H9 (cell line): ENCODE measurements at regions not wholly inside any gene's neighbourhood (a gene's known extent, or its start where the extent isn't known, plus 50 kb on each side); places are given as distances from the start of the nearest gene placed in this dataset.

Experiments used
- DNase-seq: peaks from one replicate; pipeline ENCODE4 v3.0.0-alpha.2; 2017
- H2AFZ ChIP-seq: one replicate; pipeline ENCODE4 v1.6.1; 2013; ENCODE audit warnings: mild to moderate bottlenecking, low read length, control low read depth, moderate library complexity
- H2AK5ac ChIP-seq: 2 replicates; pipeline ENCODE4 v1.6.1; 2013; ENCODE audit warnings: low read length, control low read depth, mixed read lengths; ENCODE audit not compliant: insufficient read length
- H2BK120ac ChIP-seq: one replicate; pipeline ENCODE4 v1.6.1; 2013; ENCODE audit warnings: low read depth, mild to moderate bottlenecking, low read length, control low read depth, inconsistent platforms; ENCODE audit not compliant: poor library complexity, severe bottlenecking
- H2BK12ac ChIP-seq: 2 replicates; pipeline ENCODE4 v1.6.1; 2013; ENCODE audit warnings: low read length, control low read depth, mixed read lengths, low read depth; ENCODE audit not compliant: insufficient read length
- H2BK15ac ChIP-seq: 2 replicates; pipeline ENCODE4 v1.6.1; 2013; ENCODE audit warnings: low read depth, low read length, control low read depth
- H2BK20ac ChIP-seq: one replicate; pipeline ENCODE4 v1.6.1; 2013; ENCODE audit warnings: low read depth, mild to moderate bottlenecking, low read length, control low read depth, inconsistent platforms; ENCODE audit not compliant: poor library complexity, severe bottlenecking
- H2BK5ac ChIP-seq: 2 replicates; pipeline ENCODE4 v1.6.1; 2013; ENCODE audit warnings: low read length, control low read depth, mixed read lengths; ENCODE audit not compliant: insufficient read length
- H3K14ac ChIP-seq: 2 replicates; pipeline ENCODE4 v1.6.1; 2013; ENCODE audit warnings: low read length, control low read depth; ENCODE audit not compliant: insufficient read depth
- H3K18ac ChIP-seq: 2 replicates; pipeline ENCODE4 v1.6.1; 2013; ENCODE audit warnings: low read depth, mild to moderate bottlenecking, mixed read lengths, low read length, control low read depth; ENCODE audit not compliant: insufficient read length
- H3K23ac ChIP-seq: 2 replicates; pipeline ENCODE4 v1.6.1; 2013; ENCODE audit warnings: low read length, control low read depth, mixed read lengths, low read depth; ENCODE audit not compliant: insufficient read length
- H3K23me2 ChIP-seq: 2 replicates; pipeline ENCODE4 v1.6.1; 2013; ENCODE audit warnings: low read depth, mild to moderate bottlenecking, mixed read lengths, low read length, control low read depth; ENCODE audit not compliant: insufficient read length, poor library complexity, severe bottlenecking
- H3K27ac ChIP-seq: 2 replicates; pipeline ENCODE4 v1.5.1; 2013; ENCODE audit warnings: low read length, control low read depth, mixed read lengths, low read depth; ENCODE audit not compliant: insufficient read length
- H3K27me3 ChIP-seq: 2 replicates; pipeline ENCODE4 v1.6.1; 2013; ENCODE audit warnings: low read length, control low read depth, inconsistent platforms; ENCODE audit not compliant: insufficient read depth
- H3K4ac ChIP-seq: 2 replicates; pipeline ENCODE4 v1.6.1; 2013; ENCODE audit warnings: low read depth, mild to moderate bottlenecking, control low read depth, inconsistent platforms, low read length, moderate library complexity
- H3K4me1 ChIP-seq: 2 replicates; pipeline ENCODE4 v1.6.1; 2013; ENCODE audit warnings: low read length, control low read depth, inconsistent platforms; ENCODE audit not compliant: insufficient read depth
- H3K4me2 ChIP-seq: 2 replicates; pipeline ENCODE4 v1.6.1; 2013; ENCODE audit warnings: low read length, control low read depth, mixed read lengths; ENCODE audit not compliant: insufficient read length, insufficient read depth
- H3K56ac ChIP-seq: 2 replicates; pipeline ENCODE4 v1.6.1; 2013; ENCODE audit warnings: low read depth, mild to moderate bottlenecking, mixed read lengths, low read length, control low read depth; ENCODE audit not compliant: insufficient read length
- H3K79me1 ChIP-seq: 2 replicates; pipeline ENCODE4 v1.6.1; 2013; ENCODE audit warnings: low read depth, mild to moderate bottlenecking, moderate library complexity, low read length, control low read depth, inconsistent platforms; ENCODE audit not compliant: insufficient read depth, poor library complexity, severe bottlenecking
- H3K79me2 ChIP-seq: 2 replicates; pipeline ENCODE4 v1.6.1; 2013; ENCODE audit warnings: low read length, control low read depth, inconsistent platforms; ENCODE audit not compliant: insufficient read depth
- H3K9ac ChIP-seq: 2 replicates; pipeline ENCODE4 v1.6.1; 2013; ENCODE audit warnings: low read length, control low read depth, mixed read lengths; ENCODE audit not compliant: insufficient read length; ENCODE audit errors: extremely low read depth
- H3K9me3 ChIP-seq: one replicate; pipeline ENCODE4 v1.6.1; 2013; ENCODE audit warnings: low read depth, low read length, inconsistent platforms; ENCODE audit not compliant: control insufficient read depth
- H3T11ph ChIP-seq: one replicate; pipeline ENCODE4 v1.6.1; 2013; ENCODE audit warnings: mild to moderate bottlenecking, low read length, control low read depth, inconsistent platforms
- H4K20me1 ChIP-seq: one replicate; pipeline ENCODE4 v1.6.1; 2013; ENCODE audit not compliant: control insufficient read depth, insufficient read length, insufficient read depth
- H4K5ac ChIP-seq: 2 replicates; pipeline ENCODE4 v1.6.1; 2013; ENCODE audit warnings: low read depth, mild to moderate bottlenecking, mixed read lengths, low read length, control low read depth; ENCODE audit not compliant: insufficient read length
- H4K8ac ChIP-seq: replicated peaks from 2 replicates; pipeline ENCODE4 v1.6.1; 2013; ENCODE audit warnings: low read length, control low read depth, mixed read lengths, low read depth; ENCODE audit not compliant: insufficient read length
- H4K91ac ChIP-seq: 2 replicates; pipeline ENCODE4 v1.6.1; 2013; ENCODE audit warnings: low read depth, mild to moderate bottlenecking, moderate library complexity, mixed read lengths, low read length, control low read depth; ENCODE audit not compliant: insufficient read length
- H3K27ac Mint-ChIP-seq, 3 experiments: 2 replicates in 2 of 3; 3 replicates in 1 of 3; pipeline ENCODE4 v1.8.0; 2020 to 2021; ENCODE audit warnings: mixed read lengths in 3 of 3, mild to moderate bottlenecking in 1 of 3, moderate library complexity in 1 of 3
- H3K27me3 Mint-ChIP-seq: 2 replicates; pipeline ENCODE4 v1.8.0; 2021; ENCODE audit warnings: low read depth, mild to moderate bottlenecking, moderate library complexity, mixed read lengths
- H3K36me3 Mint-ChIP-seq, 3 experiments: 2 replicates in 2 of 3; 3 replicates in 1 of 3; pipeline ENCODE4 v1.8.0; 2020 to 2021; ENCODE audit warnings: low read depth in 3 of 3, mixed read lengths in 3 of 3; ENCODE audit not compliant: insufficient read depth in 1 of 3
- H3K4me1 Mint-ChIP-seq, 2 experiments: 2 replicates each; pipeline ENCODE4 v1.8.0; 2020; ENCODE audit warnings: mixed read lengths in 2 of 2
- H3K4me3 Mint-ChIP-seq, 2 experiments: 2 replicates in 1 of 2; 3 replicates in 1 of 2; pipeline ENCODE4 v1.8.0; 2020 to 2021; ENCODE audit warnings: mild to moderate bottlenecking in 2 of 2, mixed read lengths in 2 of 2, moderate library complexity in 1 of 2
- H3K9me3 Mint-ChIP-seq, 2 experiments: 2 replicates in 1 of 2; 3 replicates in 1 of 2; pipeline ENCODE4 v1.8.0; 2020; ENCODE audit warnings: mild to moderate bottlenecking in 2 of 2, mixed read lengths in 2 of 2, moderate library complexity in 1 of 2
- CTCF ChIP-seq: fragments of 200-600 bp; sonication (generic); conservative IDR thresholded peaks from 3 replicates; pipeline ENCODE4 v1.8.0; 2021; ENCODE audit warnings: antibody characterized with exemption, mild to moderate bottlenecking
- WGBS: extraction: QIAGEN DNeasy Blood & Tissue Kit; methylation state at CpG from one replicate; pipeline ENCODE4 v1.1.7; 2013; ENCODE audit warnings: missing lambda C conversion rate, low lambda C conversion rate, mixed read lengths; ENCODE audit not compliant: insufficient read length; ENCODE audit errors: extremely low coverage; 5-methylcytosine and 5-hydroxymethylcytosine counted together

- Histone ChIP-seq H4K5ac (no peak overlapping the region), H3K27me3 (no peaks in the 10 kb centered on the region), H2BK20ac (no peak overlapping the region), H4K20me1 (no peaks in the 10 kb centered on the region), H4K91ac (no peak overlapping the region), H3K14ac (no peak overlapping the region), H3T11ph (no peak overlapping the region), H3K4me2 (no peak overlapping the region), H3K23me2 (no peaks in the 10 kb centered on the region), H2BK120ac (no peak overlapping the region), H3K23ac (no peak overlapping the region), H2BK12ac (no peak overlapping the region), H3K27ac (no peak overlapping the region), H4K8ac (no peak overlapping the region), H3K9me3 (no peaks in the 10 kb centered on the region), H2BK15ac (no peak overlapping the region), H3K4me1 (no peaks in the 10 kb centered on the region), H3K56ac (no peak overlapping the region), H2BK5ac (no peak overlapping the region), H3K18ac (no peak overlapping the region), H3K79me1 (no peaks in the 10 kb centered on the region), H2AK5ac (no peak overlapping the region), H2AFZ (no peak overlapping the region), H3K9ac (no peak overlapping the region), H3K79me2 (no peaks in the 10 kb centered on the region), H3K4ac (no peak overlapping the region)
- peaks cover 0 to 12% of the 10 kb centered on the region in 2 experiments; a peak in 1 of 4 replicates for H3K4me1 Mint-ChIP-seq
- H3K36me3 Mint-ChIP-seq = no peaks in the 10 kb centered on the region; a peak in 3 of 7 replicates
- no peak for DNase-seq
- H3K27me3 Mint-ChIP-seq = no peaks in the 10 kb centered on the region
- no CpG with 5 or more reads among the region's 6 CpGs for WGBS
- no peak for TF ChIP-seq CTCF
- H3K27ac Mint-ChIP-seq = no peak overlapping the region
- H3K9me3 Mint-ChIP-seq = peaks cover 0 to 4% of the 10 kb centered on the region in 2 experiments; a peak in 3 of 5 replicates
- H3K4me3 Mint-ChIP-seq = no peak overlapping the region
Measured at GRCh38 chr3:95254758-95255157, 1191.9 kb downstream of the NSUN3 start.
